PC-3 (cell line): ENCODE measurements at regions not wholly inside any gene's neighbourhood (a gene's known extent, or its start where the extent isn't known, plus 50 kb on each side); places are given as distances from the start of the nearest gene placed in this dataset.

ENCODE experiments used
- ATAC-seq: fragments of 200-7000 bp; cut with Tn5 transposase; 2 replicates; pipeline ENCODE4 v1.9.1; 2020; ENCODE audit warnings: mild to moderate bottlenecking, moderate library complexity
- BruUV-seq: library from RNA; stranded (reverse); fragments of 400-500 nt; replicated peaks from 2 replicates; lab custom pipeline; 2021; lab: Mats Ljungman, UMichigan
- CTCF ChIA-PET: fragments of 300-600 bp; sonication (Branson Sonifier 250); formaldehyde crosslinking; loops from one replicate; lab custom pipeline; 2022; ENCODE audit warnings: antibody characterized with exemption; lab: Charles Lee
- POLR2A ChIA-PET: fragments of 300-600 bp; sonication (Branson Sonifier 250); formaldehyde crosslinking; loops from one replicate; lab custom pipeline; 2022; ENCODE audit warnings: antibody characterized with exemption; ENCODE audit not compliant: unreplicated experiment; lab: Charles Lee
- DNase-seq: peaks from one replicate; pipeline ENCODE4 v3.0.0-alpha.2; 2015
- H2AFZ ChIP-seq: fragments of 300-600 bp; sonication (generic); 2 replicates; pipeline ENCODE4 v1.6.0; 2016; ENCODE audit warnings: antibody characterized with exemption, low read length
- H3F3A ChIP-seq: fragments of 300-600 bp; sonication (generic); one replicate; pipeline ENCODE4 v1.6.0; 2017; ENCODE audit warnings: antibody characterized with exemption, low read length, control low read depth, mild to moderate bottlenecking; ENCODE audit not compliant: unreplicated experiment
- H3K27ac ChIP-seq: fragments of 300-600 bp; sonication (generic); 2 replicates; pipeline ENCODE4 v1.5.1; 2016; ENCODE audit warnings: mild to moderate bottlenecking, low read length
- H3K27me3 ChIP-seq: fragments of 300-600 bp; sonication (generic); 2 replicates; pipeline ENCODE4 v1.6.1; 2016; ENCODE audit warnings: low read length, mixed read lengths
- H3K36me3 ChIP-seq: fragments of 300-600 bp; sonication (generic); 2 replicates; pipeline ENCODE4 v1.6.1; 2016; ENCODE audit warnings: low read depth, mixed run types, low read length, mixed read lengths
- H3K4me1 ChIP-seq: fragments of 300-600 bp; sonication (generic); 2 replicates; pipeline ENCODE4 v1.5.1; 2016; ENCODE audit warnings: low read length; ENCODE audit not compliant: insufficient read depth
- H3K4me2 ChIP-seq: fragments of 300-600 bp; sonication (generic); 2 replicates; pipeline ENCODE4 v1.6.0; 2016; ENCODE audit warnings: low read length
- H3K4me3 ChIP-seq: fragments of 300-600 bp; sonication (generic); 2 replicates; pipeline ENCODE4 v1.5.1; 2016; ENCODE audit warnings: mild to moderate bottlenecking, low read length, mixed read lengths
- H3K79me2 ChIP-seq: fragments of 300-600 bp; sonication (generic); 2 replicates; pipeline ENCODE4 v1.6.1; 2017; ENCODE audit warnings: low read length, mixed read lengths
- H3K9ac ChIP-seq: fragments of 300-600 bp; sonication (generic); 2 replicates; pipeline ENCODE4 v1.6.0; 2016; ENCODE audit warnings: mild to moderate bottlenecking, low read length
- H3K9me2 ChIP-seq: fragments of 300-600 bp; sonication (generic); replicated peaks from 2 replicates; pipeline ENCODE4 v1.6.1; 2016; ENCODE audit warnings: mixed run types, low read length, mixed read lengths
- H3K9me3 ChIP-seq: fragments of 300-600 bp; sonication (generic); 2 replicates; pipeline ENCODE4 v1.6.1; 2016; ENCODE audit warnings: low read length, mixed read lengths
- H4K20me1 ChIP-seq: fragments of 300-600 bp; sonication (generic); 2 replicates; pipeline ENCODE4 v1.6.1; 2016; ENCODE audit warnings: low read length, mixed read lengths
- EZH2 ChIP-seq: fragments of 300-600 bp; sonication (generic); IDR thresholded peaks from one replicate; pipeline ENCODE4 v1.6.1; 2017; ENCODE audit warnings: antibody characterized with exemption, mild to moderate bottlenecking, low read length; ENCODE audit not compliant: unreplicated experiment
- EZH2phosphoT487 ChIP-seq: fragments of 300-600 bp; sonication (generic); IDR thresholded peaks from 2 replicates; pipeline ENCODE4 v1.6.1; 2018; ENCODE audit warnings: mild to moderate bottlenecking, antibody characterized with exemption, low read length, borderline replicate concordance
- intact Hi-C: fragments of 100-400 bp; cut with micrococcal nuclease; formaldehyde crosslinking; loops from 2 replicates; pipeline ENCODE4 v1.9.0; 2023
- TF ChIP-seq, protein P1 (sequence below): fragments of 300-600 bp; sonication (generic); conservative IDR thresholded peaks from 2 replicates; pipeline ENCODE4 v1.5.1; 2017; ENCODE audit warnings: antibody characterized with exemption, low read depth, mild to moderate bottlenecking, low read length

DNA sequence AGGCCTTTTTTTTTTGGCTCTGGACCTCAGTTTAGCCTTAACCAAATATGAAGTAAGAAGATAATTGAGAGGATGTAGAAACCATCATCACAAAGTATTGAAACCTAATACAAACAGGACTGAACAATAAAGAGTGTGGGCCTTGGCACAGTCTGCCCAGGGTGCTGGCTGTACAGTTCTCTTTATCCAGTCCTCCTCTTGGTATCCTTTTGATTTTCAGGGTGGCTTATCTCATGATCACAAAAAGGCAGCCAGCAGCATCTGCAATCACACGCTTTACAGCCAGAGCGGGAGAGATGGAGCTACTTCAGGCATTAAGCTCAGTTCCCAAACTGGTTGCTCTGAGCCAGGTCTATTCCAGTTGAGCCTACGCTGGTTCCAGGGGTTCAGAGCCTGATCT, 239.7 kb downstream of the RPLP1 start:
- DNase-seq: no peak
- TF ChIP-seq EZH2phosphoT487 (no peak), EZH2 (no peak)
- Histone ChIP-seq H3K4me2 (no peak overlapping the region), H3F3A (no peaks in the 10 kb centered on the region), H3K9me3 (peaks cover 10% of the 10 kb centered on the region; the same call in 1 of the 2 replicates), H3K27me3 (peaks cover 8% of the 10 kb centered on the region), H3K4me3 (no peak overlapping the region), H3K9me2 (no peaks in the 10 kb centered on the region), H2AFZ (no peak overlapping the region), H4K20me1 (no peaks in the 10 kb centered on the region), H3K4me1 (no peaks in the 10 kb centered on the region), H3K9ac (no peak overlapping the region), H3K79me2 (no peaks in the 10 kb centered on the region), H3K27ac (no peak overlapping the region), H3K36me3 (no peaks in the 10 kb centered on the region)
- no TSS peak for BruUV-seq
- POLR2A ChIA-PET: no interaction called here
- CTCF ChIA-PET: no interaction called here
- ATAC-seq: no peak
- intact Hi-C loops: no loop called here

DNA sequence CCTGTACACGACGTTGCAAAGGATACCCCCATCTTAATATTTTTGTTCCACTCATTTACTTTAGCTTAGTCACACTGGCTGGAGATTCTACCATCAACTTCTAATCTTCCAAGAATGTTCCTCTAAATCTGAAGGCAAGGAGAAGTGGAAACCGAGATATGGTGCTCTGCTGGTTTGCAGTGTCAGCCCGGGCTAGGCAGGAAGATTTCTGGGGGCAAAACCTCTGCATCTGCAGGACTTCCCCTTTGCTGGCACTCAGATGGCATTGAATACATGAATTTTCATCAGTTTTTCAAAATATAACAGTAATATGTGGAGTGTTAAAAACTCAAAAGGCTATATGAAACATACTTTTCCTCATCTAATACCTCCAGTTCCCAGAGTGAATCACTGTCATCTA, 240.4 kb downstream of the RPLP1 start:
- TF ChIP-seq EZH2 (no peak), EZH2phosphoT487 (no peak)
- TF ChIP-seq, protein P1, sequence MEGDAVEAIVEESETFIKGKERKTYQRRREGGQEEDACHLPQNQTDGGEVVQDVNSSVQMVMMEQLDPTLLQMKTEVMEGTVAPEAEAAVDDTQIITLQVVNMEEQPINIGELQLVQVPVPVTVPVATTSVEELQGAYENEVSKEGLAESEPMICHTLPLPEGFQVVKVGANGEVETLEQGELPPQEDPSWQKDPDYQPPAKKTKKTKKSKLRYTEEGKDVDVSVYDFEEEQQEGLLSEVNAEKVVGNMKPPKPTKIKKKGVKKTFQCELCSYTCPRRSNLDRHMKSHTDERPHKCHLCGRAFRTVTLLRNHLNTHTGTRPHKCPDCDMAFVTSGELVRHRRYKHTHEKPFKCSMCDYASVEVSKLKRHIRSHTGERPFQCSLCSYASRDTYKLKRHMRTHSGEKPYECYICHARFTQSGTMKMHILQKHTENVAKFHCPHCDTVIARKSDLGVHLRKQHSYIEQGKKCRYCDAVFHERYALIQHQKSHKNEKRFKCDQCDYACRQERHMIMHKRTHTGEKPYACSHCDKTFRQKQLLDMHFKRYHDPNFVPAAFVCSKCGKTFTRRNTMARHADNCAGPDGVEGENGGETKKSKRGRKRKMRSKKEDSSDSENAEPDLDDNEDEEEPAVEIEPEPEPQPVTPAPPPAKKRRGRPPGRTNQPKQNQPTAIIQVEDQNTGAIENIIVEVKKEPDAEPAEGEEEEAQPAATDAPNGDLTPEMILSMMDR: no peak
- intact Hi-C loops: no loop called here
- peaks cover 8% of the 10 kb centered on the region for H3K27me3 ChIP-seq
- no peaks in the 10 kb centered on the region for H3K36me3 ChIP-seq
- H3F3A ChIP-seq: no peaks in the 10 kb centered on the region
- CTCF ChIA-PET: no interaction called here
- no peak overlapping the region for H3K4me3 ChIP-seq
- ATAC-seq (no peak), DNase-seq (no peak)
- H4K20me1 ChIP-seq: no peaks in the 10 kb centered on the region
- no peaks in the 10 kb centered on the region for H3K4me1 ChIP-seq
- POLR2A ChIA-PET: no interaction called here
- no peak overlapping the region for H3K27ac ChIP-seq
- H2AFZ ChIP-seq: no peak overlapping the region
- no peak overlapping the region for H3K9ac ChIP-seq
- H3K4me2 ChIP-seq: no peak overlapping the region
- no TSS peak for BruUV-seq
- peaks cover 10% of the 10 kb centered on the region; the same call in 1 of the 2 replicates for H3K9me3 ChIP-seq
- H3K79me2 ChIP-seq: no peaks in the 10 kb centered on the region
- H3K9me2 ChIP-seq: no peaks in the 10 kb centered on the region

- ChIA-PET POLR2A (no interaction called here), CTCF (no interaction called here)
- TF ChIP-seq EZH2 (no peak), EZH2phosphoT487 (no peak)
- TF ChIP-seq, protein P1: no peak
- H3K36me3 ChIP-seq: no peaks in the 10 kb centered on the region
- no peak overlapping the region for H3K27ac ChIP-seq
- H3F3A ChIP-seq: no peaks in the 10 kb centered on the region
- no peak for ATAC-seq
- H2AFZ ChIP-seq: no peak overlapping the region
- no TSS peak for BruUV-seq
- no peaks in the 10 kb centered on the region for H3K4me1 ChIP-seq
- H3K9me3 ChIP-seq: no peaks in the 10 kb centered on the region
- H3K79me2 ChIP-seq: no peaks in the 10 kb centered on the region
- no peak overlapping the region for H3K4me3 ChIP-seq
- H3K9ac ChIP-seq: no peak overlapping the region
- H3K9me2 ChIP-seq: no peaks in the 10 kb centered on the region
- peaks cover 8% of the 10 kb centered on the region for H3K27me3 ChIP-seq
- intact Hi-C loops: no loop called here
- H3K4me2 ChIP-seq: no peak overlapping the region
- no peak for DNase-seq
- H4K20me1 ChIP-seq: no peaks in the 10 kb centered on the region
Measured at GRCh38 chr15:69696946-69697345, 244.3 kb downstream of the RPLP1 start.
